ENCODE measurements at regions not wholly inside any gene's neighbourhood (a gene's known extent, or its start where the extent isn't known, plus 50 kb on each side); places are given as distances from the start of the nearest gene placed in this dataset.
A peak's percentile ranks its signal among the peaks of the same experiment; 100 is the strongest.

- Histone ChIP-seq H3K27me3 (no peaks in the 10 kb centered on the region), H3K9ac (no peak overlapping the region), H3K4me2 (no peak overlapping the region), H3K4me3 (no peak overlapping the region), H3K4me1 (no peaks in the 10 kb centered on the region), H3K36me3 (no peaks in the 10 kb centered on the region), H3K27ac (no peak overlapping the region), H3K9me3 (no peaks in the 10 kb centered on the region), H4K20me1 (no peaks in the 10 kb centered on the region)
- TF ChIP-seq Cebpa-rat (IDR thresholded peaks at IDR 0.05): no peak
Measured at GRCh38 chr4:156676116-156676851, 295.3 kb downstream of the PDGFC start.

GRCh38 chr4:156673483-156673882 lies 298.1 kb downstream of the PDGFC start:
- Histone ChIP-seq H3K4me3 (no peak overlapping the region), H3K4me2 (no peak overlapping the region), H3K27ac (no peak overlapping the region), H3K27me3 (no peaks in the 10 kb centered on the region), H3K9ac (no peak overlapping the region), H3K36me3 (no peaks in the 10 kb centered on the region), H3K9me3 (no peaks in the 10 kb centered on the region), H3K4me1 (no peaks in the 10 kb centered on the region), H4K20me1 (no peaks in the 10 kb centered on the region)
- TF ChIP-seq Cebpa-rat (IDR thresholded peaks at IDR 0.05): no peak

GRCh38 chr4:156672492-156673305 lies 298.9 kb downstream of the PDGFC start:
- Histone ChIP-seq H3K27me3 (no peaks in the 10 kb centered on the region), H3K4me1 (no peaks in the 10 kb centered on the region), H3K4me2 (no peak overlapping the region), H4K20me1 (no peaks in the 10 kb centered on the region), H3K27ac (no peak overlapping the region), H3K36me3 (no peaks in the 10 kb centered on the region), H3K9me3 (no peaks in the 10 kb centered on the region), H3K9ac (no peak overlapping the region), H3K4me3 (no peak overlapping the region)
- no peak for TF ChIP-seq Cebpa-rat (IDR thresholded peaks at IDR 0.05)

- H3K4me2 ChIP-seq: peak overlapping the region; percentile 6; the same call in 1 of the 2 replicates
Measured at GRCh38 chr4:156665780-156666366, 305.7 kb downstream of the PDGFC start.

GRCh38 chr4:156663663-156664062 lies 307.9 kb downstream of the PDGFC start:
- H3K4me2 ChIP-seq: no peak overlapping the region
- no peak for TF ChIP-seq Cebpa-rat (IDR thresholded peaks at IDR 0.05)
- H3K9ac ChIP-seq: no peak overlapping the region
- H3K4me1 ChIP-seq: peaks cover 7% of the 10 kb centered on the region
- H3K36me3 ChIP-seq: no peaks in the 10 kb centered on the region
- no peak overlapping the region for H3K27ac ChIP-seq
- H3K9me3 ChIP-seq: no peaks in the 10 kb centered on the region
- no peak overlapping the region for H3K4me3 ChIP-seq
- no peaks in the 10 kb centered on the region for H4K20me1 ChIP-seq
- no peaks in the 10 kb centered on the region for H3K27me3 ChIP-seq

More at GRCh38 chr4:156665780-156666366, 305.7 kb downstream of the PDGFC start:
- Histone ChIP-seq H4K20me1 (no peaks in the 10 kb centered on the region), H3K27ac (no peak overlapping the region), H3K4me1 (peaks cover 7% of the 10 kb centered on the region), H3K27me3 (no peaks in the 10 kb centered on the region), H3K36me3 (no peaks in the 10 kb centered on the region), H3K9me3 (no peaks in the 10 kb centered on the region), H3K4me3 (no peak overlapping the region), H3K9ac (no peak overlapping the region)
- TF ChIP-seq Cebpa-rat (IDR thresholded peaks at IDR 0.05): no peak

- no peaks in the 10 kb centered on the region for H4K20me1 ChIP-seq
- no peaks in the 10 kb centered on the region for H3K27me3 ChIP-seq
- no peaks in the 10 kb centered on the region for H3K36me3 ChIP-seq
- no peak for TF ChIP-seq Cebpa-rat (IDR thresholded peaks at IDR 0.05)
- H3K4me3 ChIP-seq: no peak overlapping the region
- H3K9me3 ChIP-seq: no peaks in the 10 kb centered on the region
- H3K9ac ChIP-seq: no peak overlapping the region
- peaks cover 7% of the 10 kb centered on the region for H3K4me1 ChIP-seq
- H3K4me2 ChIP-seq: no peak overlapping the region
- H3K27ac ChIP-seq: no peak overlapping the region
Measured at GRCh38 chr4:156662921-156663320, 308.7 kb downstream of the PDGFC start.

GRCh38 chr4:156661555-156661954 lies 310.0 kb downstream of the PDGFC start:
- TF ChIP-seq Cebpa-rat (IDR thresholded peaks at IDR 0.05): no peak
- H3K4me1 ChIP-seq: peaks cover 7% of the 10 kb centered on the region
- H3K9me3 ChIP-seq: no peaks in the 10 kb centered on the region

GRCh38 chr4:156660465-156660864 lies 311.1 kb downstream of the PDGFC start:
- H3K36me3 ChIP-seq: no peaks in the 10 kb centered on the region
- no peak for TF ChIP-seq Cebpa-rat (IDR thresholded peaks at IDR 0.05)
- no peaks in the 10 kb centered on the region for H3K9me3 ChIP-seq
- no peak overlapping the region for H3K9ac ChIP-seq
- H3K27me3 ChIP-seq: no peaks in the 10 kb centered on the region
- H3K4me1 ChIP-seq: peaks cover under 1% of the 10 kb centered on the region
- no peak overlapping the region for H3K4me2 ChIP-seq
- no peak overlapping the region for H3K27ac ChIP-seq
- no peak overlapping the region for H3K4me3 ChIP-seq
- no peaks in the 10 kb centered on the region for H4K20me1 ChIP-seq

More at GRCh38 chr4:156661555-156661954, 310.0 kb downstream of the PDGFC start:
- no peaks in the 10 kb centered on the region for H3K27me3 ChIP-seq
- no peak overlapping the region for H3K4me2 ChIP-seq
- H4K20me1 ChIP-seq: no peaks in the 10 kb centered on the region
- H3K36me3 ChIP-seq: no peaks in the 10 kb centered on the region
- no peak overlapping the region for H3K27ac ChIP-seq
- no peak overlapping the region for H3K4me3 ChIP-seq
- no peak overlapping the region for H3K9ac ChIP-seq

GRCh38 chr4:156659983-156660382 lies 311.6 kb downstream of the PDGFC start:
- H3K4me1 ChIP-seq: no peaks in the 10 kb centered on the region
- H4K20me1 ChIP-seq: no peaks in the 10 kb centered on the region
- H3K36me3 ChIP-seq: no peaks in the 10 kb centered on the region
- no peak overlapping the region for H3K4me3 ChIP-seq
- H3K9ac ChIP-seq: no peak overlapping the region
- H3K27me3 ChIP-seq: no peaks in the 10 kb centered on the region
- TF ChIP-seq Cebpa-rat (IDR thresholded peaks at IDR 0.05): no peak
- H3K4me2 ChIP-seq: no peak overlapping the region
- no peaks in the 10 kb centered on the region for H3K9me3 ChIP-seq
- H3K27ac ChIP-seq: no peak overlapping the region

- Histone ChIP-seq H3K9me3 (no peaks in the 10 kb centered on the region), H3K4me1 (peaks cover under 1% of the 10 kb centered on the region; the same call in 1 of the 2 replicates), H4K20me1 (no peaks in the 10 kb centered on the region), H3K36me3 (no peaks in the 10 kb centered on the region), H3K9ac (no peak overlapping the region), H3K4me2 (no peak overlapping the region), H3K4me3 (no peak overlapping the region), H3K27ac (no peak overlapping the region), H3K27me3 (no peaks in the 10 kb centered on the region)
- TF ChIP-seq Cebpa-rat (IDR thresholded peaks at IDR 0.05): no peak
Measured at GRCh38 chr4:156659570-156659969, 312.0 kb downstream of the PDGFC start.

All from BLaER1 (cell line).